OCI-LY7 (cell line): ENCODE measurements at regions not wholly inside any gene's neighbourhood (a gene's known extent, or its start where the extent isn't known, plus 50 kb on each side); places are given as distances from the start of the nearest gene placed in this dataset.

Experiments
- BruUV-seq: library from RNA; stranded (reverse); fragments of 400-500 nt; replicated peaks from 2 replicates; lab custom pipeline; 2021; lab: Mats Ljungman, UMichigan
- CTCF ChIA-PET: fragments of 300-600 bp; sonication (Branson Sonifier 250); formaldehyde crosslinking; loops from one replicate; lab custom pipeline; 2022; ENCODE audit warnings: antibody characterized with exemption; ENCODE audit not compliant: unreplicated experiment; lab: Charles Lee
- POLR2A ChIA-PET: fragments of 300-600 bp; sonication (Branson Sonifier 250); formaldehyde crosslinking; loops from one replicate; lab custom pipeline; 2022; ENCODE audit warnings: antibody characterized with exemption; lab: Charles Lee
- DNase-seq: peaks from one replicate; pipeline ENCODE4 v3.0.0-alpha.2; 2015; ENCODE audit warnings: low spot score
- H2AFZ ChIP-seq: fragments of 200-600 bp; sonication (generic), shearing (Covaris generic); 2 replicates; pipeline ENCODE4 v1.6.1; 2014; ENCODE audit warnings: mild to moderate bottlenecking, antibody characterized with exemption, low read length, moderate library complexity
- H3K27ac ChIP-seq: fragments of 200-600 bp; sonication (generic); 2 replicates; pipeline ENCODE4 v1.5.1; 2014; ENCODE audit warnings: mixed run types, low read depth, mild to moderate bottlenecking, moderate library complexity, low read length, inconsistent platforms; ENCODE audit not compliant: poor library complexity, severe bottlenecking
- H3K36me3 ChIP-seq: fragments of 200-600 bp; sonication (generic); 2 replicates; pipeline ENCODE4 v1.6.1; 2014; ENCODE audit warnings: mild to moderate bottlenecking, antibody characterized with exemption, low read length, moderate library complexity, mixed read lengths; ENCODE audit not compliant: insufficient read depth
- H3K4me1 ChIP-seq: fragments of 200-600 bp; sonication (generic); 2 replicates; pipeline ENCODE4 v1.5.1; 2014; ENCODE audit warnings: mild to moderate bottlenecking, low read length; ENCODE audit not compliant: insufficient read depth, poor library complexity, severe bottlenecking
- H3K4me2 ChIP-seq: fragments of 200-600 bp; sonication (generic); 2 replicates; pipeline ENCODE4 v1.6.1; 2014; ENCODE audit warnings: mild to moderate bottlenecking, low read length
- H3K4me3 ChIP-seq: fragments of 200-600 bp; sonication (generic); 2 replicates; pipeline ENCODE4 v1.5.1; 2014; ENCODE audit warnings: mild to moderate bottlenecking, low read depth, low read length; ENCODE audit not compliant: poor library complexity, severe bottlenecking
- H3K79me2 ChIP-seq: fragments of 200-600 bp; sonication (generic); 2 replicates; pipeline ENCODE4 v1.6.1; 2016; ENCODE audit warnings: low read depth, mild to moderate bottlenecking, low read length, moderate library complexity, mixed read lengths; ENCODE audit not compliant: insufficient read depth
- H3K9me2 ChIP-seq: fragments of 200-600 bp; sonication (generic); 2 replicates; pipeline ENCODE4 v1.6.1; 2016; ENCODE audit warnings: mild to moderate bottlenecking, low read length, mixed read lengths; ENCODE audit not compliant: insufficient read depth
- H3K9me3 ChIP-seq: fragments of 200-600 bp; sonication (generic); 2 replicates; pipeline ENCODE4 v1.6.1; 2014; ENCODE audit warnings: mild to moderate bottlenecking, mixed run types, low read length, mixed read lengths
- H4K20me1 ChIP-seq: fragments of 200-600 bp; sonication (generic); 2 replicates; pipeline ENCODE4 v1.6.1; 2014; ENCODE audit warnings: mild to moderate bottlenecking, antibody characterized with exemption, low read length, moderate library complexity, mixed read lengths; ENCODE audit not compliant: insufficient read depth
- EZH2phosphoT487 ChIP-seq: fragments of 200-600 bp; sonication (generic); IDR thresholded peaks from 2 replicates; pipeline ENCODE4 v1.6.1; 2018; ENCODE audit warnings: low read depth, borderline replicate concordance, mild to moderate bottlenecking, mixed run types, antibody characterized with exemption, low read length, moderate library complexity, mixed read lengths
- intact Hi-C: fragments of 100-400 bp; cut with micrococcal nuclease; formaldehyde crosslinking; loops from one replicate; pipeline ENCODE4 v1.10.0; 2022; ENCODE audit not compliant: unreplicated experiment
- TF ChIP-seq, protein P1 (sequence below): fragments of 200-600 bp; sonication (generic); conservative IDR thresholded peaks from 2 replicates; pipeline ENCODE4 v1.5.1; 2014; ENCODE audit warnings: mild to moderate bottlenecking, antibody characterized with exemption, low read length, moderate library complexity, mixed read lengths

DNA sequence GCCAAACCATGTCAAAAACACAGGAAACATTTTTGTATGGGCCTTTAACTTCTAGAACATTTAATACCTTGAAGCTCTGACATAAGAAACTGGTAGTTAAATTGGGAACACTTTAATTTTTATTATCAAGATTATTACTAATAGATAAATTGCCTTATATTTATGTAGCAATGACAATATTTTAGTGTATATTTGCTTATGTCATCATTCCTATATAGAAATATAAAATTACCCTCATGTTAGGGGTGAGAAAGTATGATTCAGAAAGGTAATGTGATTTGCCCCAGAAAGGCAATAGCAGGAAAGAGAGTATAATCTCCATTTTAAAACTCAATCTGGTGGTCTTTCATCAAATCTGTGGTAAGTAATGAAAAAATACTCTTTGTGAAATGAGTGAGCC, 147.4 kb downstream of the IL15 start:
- no peak overlapping the region for H3K4me3 ChIP-seq
- ChIA-PET CTCF (no interaction called here), POLR2A (no interaction called here)
- H2AFZ ChIP-seq: no peak overlapping the region
- no peaks in the 10 kb centered on the region for H3K4me1 ChIP-seq
- H4K20me1 ChIP-seq: no peaks in the 10 kb centered on the region
- no peak for DNase-seq
- intact Hi-C loops: no loop called here
- H3K79me2 ChIP-seq: no peaks in the 10 kb centered on the region
- no peaks in the 10 kb centered on the region for H3K36me3 ChIP-seq
- BruUV-seq: no TSS peak
- TF ChIP-seq, protein P1, sequence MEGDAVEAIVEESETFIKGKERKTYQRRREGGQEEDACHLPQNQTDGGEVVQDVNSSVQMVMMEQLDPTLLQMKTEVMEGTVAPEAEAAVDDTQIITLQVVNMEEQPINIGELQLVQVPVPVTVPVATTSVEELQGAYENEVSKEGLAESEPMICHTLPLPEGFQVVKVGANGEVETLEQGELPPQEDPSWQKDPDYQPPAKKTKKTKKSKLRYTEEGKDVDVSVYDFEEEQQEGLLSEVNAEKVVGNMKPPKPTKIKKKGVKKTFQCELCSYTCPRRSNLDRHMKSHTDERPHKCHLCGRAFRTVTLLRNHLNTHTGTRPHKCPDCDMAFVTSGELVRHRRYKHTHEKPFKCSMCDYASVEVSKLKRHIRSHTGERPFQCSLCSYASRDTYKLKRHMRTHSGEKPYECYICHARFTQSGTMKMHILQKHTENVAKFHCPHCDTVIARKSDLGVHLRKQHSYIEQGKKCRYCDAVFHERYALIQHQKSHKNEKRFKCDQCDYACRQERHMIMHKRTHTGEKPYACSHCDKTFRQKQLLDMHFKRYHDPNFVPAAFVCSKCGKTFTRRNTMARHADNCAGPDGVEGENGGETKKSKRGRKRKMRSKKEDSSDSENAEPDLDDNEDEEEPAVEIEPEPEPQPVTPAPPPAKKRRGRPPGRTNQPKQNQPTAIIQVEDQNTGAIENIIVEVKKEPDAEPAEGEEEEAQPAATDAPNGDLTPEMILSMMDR: no peak
- no peak for TF ChIP-seq EZH2phosphoT487
- H3K4me2 ChIP-seq: no peak overlapping the region
- H3K9me3 ChIP-seq: no peaks in the 10 kb centered on the region
- H3K27ac ChIP-seq: no peak overlapping the region
- H3K9me2 ChIP-seq: no peaks in the 10 kb centered on the region

DNA sequence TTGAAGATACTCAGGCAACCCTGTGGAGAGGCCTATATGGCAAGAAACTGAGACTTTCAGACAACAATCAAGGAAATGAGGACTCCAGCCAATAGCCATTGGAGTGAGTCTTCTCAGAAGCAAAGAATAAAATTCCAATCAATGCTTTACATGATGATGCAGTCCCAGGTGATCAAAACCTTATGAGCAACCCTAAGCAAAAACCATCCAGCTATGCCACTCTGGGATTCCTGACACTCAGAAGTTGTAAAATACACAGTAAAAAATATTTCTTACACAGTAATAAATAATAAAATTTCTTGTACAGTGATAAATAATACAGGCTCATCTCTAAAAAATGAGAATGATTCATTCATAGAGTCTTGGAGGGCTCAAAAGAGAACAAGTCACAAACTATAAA, 150.6 kb downstream of the IL15 start:
- ChIA-PET POLR2A (no interaction called here), CTCF (no interaction called here)
- no peak for TF ChIP-seq EZH2phosphoT487
- TF ChIP-seq, protein P1: no peak
- Histone ChIP-seq H2AFZ (no peak overlapping the region), H4K20me1 (no peaks in the 10 kb centered on the region), H3K4me2 (no peak overlapping the region), H3K9me3 (no peaks in the 10 kb centered on the region), H3K36me3 (no peaks in the 10 kb centered on the region), H3K4me1 (no peaks in the 10 kb centered on the region), H3K9me2 (no peaks in the 10 kb centered on the region), H3K27ac (no peak overlapping the region), H3K4me3 (no peak overlapping the region), H3K79me2 (no peaks in the 10 kb centered on the region)
- intact Hi-C loops: no loop called here
- no peak for DNase-seq
- no TSS peak for BruUV-seq

DNA sequence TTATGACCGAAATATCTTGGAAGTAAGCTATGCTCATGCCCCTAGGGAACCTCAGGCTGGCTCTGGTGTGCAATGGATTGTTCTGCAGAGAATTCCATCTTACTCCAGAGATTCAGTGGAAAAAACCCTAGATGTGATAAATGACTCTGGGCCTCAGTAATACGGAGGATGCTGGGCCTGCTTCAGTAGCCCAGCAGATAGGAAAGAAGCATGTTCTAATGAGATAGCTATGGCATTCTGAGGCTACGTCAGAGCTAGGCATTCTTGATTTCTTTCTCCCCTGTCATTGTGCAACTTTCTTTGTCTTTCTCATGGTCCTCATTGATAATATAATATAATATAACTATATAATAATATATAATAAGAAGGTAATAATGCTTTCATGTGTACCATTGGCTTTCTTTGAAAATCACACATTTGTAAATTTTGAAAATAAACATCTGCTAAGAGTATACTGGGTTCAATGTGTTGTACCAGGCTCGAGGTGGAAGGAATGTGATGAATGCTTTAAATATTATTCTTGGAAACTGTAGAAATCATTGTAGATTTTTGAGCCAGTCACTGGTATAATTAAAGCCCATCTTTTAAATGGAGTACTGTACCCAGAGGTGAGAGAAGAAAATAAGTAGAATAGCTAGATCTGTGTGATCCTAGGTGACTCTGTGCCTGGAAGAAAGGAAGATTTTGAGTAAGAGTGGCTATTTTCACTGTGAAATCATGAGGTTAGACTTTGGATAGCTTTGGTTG, 152.0 kb downstream of the IL15 start:
- H4K20me1 ChIP-seq: no peaks in the 10 kb centered on the region
- no TSS peak for BruUV-seq
- H3K27ac ChIP-seq: no peak overlapping the region
- ChIA-PET POLR2A (interaction anchor here (0.6 kb wide), 1 partner anchor 24 kb away, joined by 5 read pairs; no protein-coding TSS in a partner anchor), CTCF (no interaction called here)
- no peak overlapping the region for H3K4me2 ChIP-seq
- no peaks in the 10 kb centered on the region for H3K79me2 ChIP-seq
- H3K9me2 ChIP-seq: no peaks in the 10 kb centered on the region
- H3K4me1 ChIP-seq: no peaks in the 10 kb centered on the region
- TF ChIP-seq, protein P1: no peak
- no peak for TF ChIP-seq EZH2phosphoT487
- intact Hi-C loops: no loop called here
- H2AFZ ChIP-seq: no peak overlapping the region
- no peaks in the 10 kb centered on the region for H3K9me3 ChIP-seq
- H3K36me3 ChIP-seq: no peaks in the 10 kb centered on the region
- no peak overlapping the region for H3K4me3 ChIP-seq
- DNase-seq: no peak
